B cell (primary cell): ENCODE measurements at regions not wholly inside any gene's neighbourhood (a gene's known extent, or its start where the extent isn't known, plus 50 kb on each side); places are given as distances from the start of the nearest gene placed in this dataset.

ENCODE experiments used
- ATAC-seq: fragments of 200-7000 bp; cut with Tn5 transposase; one replicate; pipeline ENCODE4 v1.10.0; 2021; ENCODE audit warnings: low read depth, mild to moderate bottlenecking, moderate number of reproducible peaks, moderate library complexity
- CTCF ChIA-PET: fragments of 350-600 bp; sonication (Branson Sonifier 250); formaldehyde crosslinking; loops from one replicate; lab custom pipeline; 2021; ENCODE audit warnings: antibody characterized with exemption, inconsistent platforms; lab: Charles Lee
- POLR2A ChIA-PET: fragments of 350-600 bp; sonication (Branson Sonifier 250); formaldehyde crosslinking; loops from one replicate; lab custom pipeline; 2021; ENCODE audit warnings: antibody characterized with exemption; lab: Charles Lee
- DNase-seq: peaks from one replicate; pipeline ENCODE4 v3.0.0; 2013
- H2AFZ ChIP-seq: 2 replicates; pipeline ENCODE4 v1.6.1; 2012; ENCODE audit warnings: mild to moderate bottlenecking, low read depth, low read length; ENCODE audit not compliant: insufficient read depth, poor library complexity, severe bottlenecking
- H3K27ac ChIP-seq, 2 donors: 1 replicate in 1 of 2; 2 replicates in 1 of 2; pipeline ENCODE4 v1.5.1; 2012 to 2013; ENCODE audit warnings: low read length in 2 of 2, mild to moderate bottlenecking in 2 of 2, moderate library complexity in 1 of 2
- H3K27me3 ChIP-seq, 4 experiments: fragments of 200-600 bp in 1 of 4; sonication (generic) in 1 of 4; replicated peaks in 1 of 4; 1 replicate in 2 of 4; 2 replicates in 2 of 4; pipeline versions ENCODE4 v1.6.1 to v1.7.0; 2013 to 2016; ENCODE audit warnings: low read length in 3 of 4, mild to moderate bottlenecking in 2 of 4, mixed read lengths in 1 of 4, moderate library complexity in 1 of 4; ENCODE audit not compliant: insufficient read depth in 4 of 4, control insufficient read depth in 3 of 4; ENCODE audit errors: control extremely low read depth in 1 of 4
- H3K36me3 ChIP-seq, 2 experiments: replicated peaks in 1 of 2; 1 replicate in 1 of 2; 2 replicates in 1 of 2; pipeline versions ENCODE4 v1.6.1 to v1.7.1; 2013; ENCODE audit warnings: low read length in 1 of 2; ENCODE audit not compliant: insufficient read depth in 2 of 2, control insufficient read depth in 1 of 2; ENCODE audit errors: control extremely low read depth in 1 of 2, extremely low read depth in 1 of 2
- H3K4me1 ChIP-seq, 2 donors: fragments of 200-600 bp in 1 of 2; sonication (generic) in 1 of 2; 1 replicate in 1 of 2; 2 replicates in 1 of 2; pipeline versions ENCODE4 v1.5.1 to v1.6.1; 2013 to 2017; ENCODE audit warnings: low read length in 2 of 2; ENCODE audit not compliant: control insufficient read depth in 2 of 2, insufficient read depth in 2 of 2
- H3K4me2 ChIP-seq: replicated peaks from 2 replicates; pipeline ENCODE3; 2012; ENCODE audit warnings: mild to moderate bottlenecking, low read depth, low read length; ENCODE audit not compliant: poor library complexity, severe bottlenecking
- H3K4me3 ChIP-seq, 5 experiments: fragments of 200-600 bp in 1 of 5; sonication (generic) in 1 of 5; 1 replicate in 3 of 5; 2 replicates in 2 of 5; pipeline versions ENCODE4 v1.5.1 to v1.7.0; 2011 to 2016; ENCODE audit warnings: low read length in 4 of 5, mild to moderate bottlenecking in 4 of 5, low read depth in 2 of 5, control low read depth in 1 of 5, moderate library complexity in 1 of 5; ENCODE audit not compliant: insufficient read depth in 1 of 5; ENCODE audit errors: control extremely low read depth in 1 of 5, extremely low read depth in 1 of 5
- H3K79me2 ChIP-seq: fragments of 200-600 bp; sonication (generic); one replicate; pipeline ENCODE4 v1.6.0; 2016; ENCODE audit warnings: low read length; ENCODE audit not compliant: control insufficient read depth, insufficient read depth
- H3K9ac ChIP-seq: fragments of 200-600 bp; sonication (generic); 2 replicates; pipeline ENCODE4 v1.6.1; 2017; ENCODE audit warnings: mild to moderate bottlenecking, low read length, moderate library complexity
- H3K9me3 ChIP-seq, 3 donors: one replicate each; pipeline versions ENCODE4 v1.6.1 to v1.7.1; 2013; ENCODE audit warnings: low read length in 2 of 3; ENCODE audit not compliant: control insufficient read depth in 2 of 3, insufficient read depth in 1 of 3; ENCODE audit errors: control extremely low read depth in 1 of 3
- H4K20me1 ChIP-seq: 2 replicates; pipeline ENCODE4 v1.6.0; 2012; ENCODE audit warnings: mild to moderate bottlenecking, low read length; ENCODE audit not compliant: insufficient read depth, control insufficient read depth, poor library complexity, severe bottlenecking
- H3K27ac Mint-ChIP-seq: one replicate; pipeline ENCODE4 v1.8.0; 2021; ENCODE audit warnings: mixed read lengths
- H3K27me3 Mint-ChIP-seq: one replicate; pipeline ENCODE4 v1.8.0; 2021; ENCODE audit warnings: mixed read lengths
- H3K4me1 Mint-ChIP-seq: one replicate; pipeline ENCODE4 v1.8.0; 2021; ENCODE audit warnings: mixed read lengths
- H3K4me3 Mint-ChIP-seq: one replicate; pipeline ENCODE4 v1.8.0; 2021; ENCODE audit warnings: mixed read lengths
- H3K9me3 Mint-ChIP-seq: one replicate; pipeline ENCODE4 v1.8.0; 2022; ENCODE audit warnings: mixed read lengths; ENCODE audit not compliant: insufficient read depth
- CTCF ChIP-seq: fragments of 200-600 bp; IDR thresholded peaks from one replicate; pipeline ENCODE4 v1.8.0; 2022; ENCODE audit warnings: antibody characterized with exemption, mild to moderate bottlenecking
- EZH2 ChIP-seq: IDR thresholded peaks from 2 replicates; pipeline ENCODE4 v1.6.1; 2012; ENCODE audit warnings: borderline replicate concordance, low read depth, mild to moderate bottlenecking, moderate library complexity, low read length; ENCODE audit not compliant: insufficient read depth, poor library complexity, severe bottlenecking
- whole genome bisulfite sequencing: methylation state at CpG from one replicate; pipeline ENCODE4 v1.1.5; 2013; ENCODE audit warnings: missing lambda C conversion rate; ENCODE audit not compliant: insufficient coverage; 5-methylcytosine and 5-hydroxymethylcytosine counted together
- intact Hi-C: fragments of 100-400 bp; cut with micrococcal nuclease; formaldehyde crosslinking; loops from one replicate; pipeline ENCODE4 v1.10.0; 2022

- intact Hi-C loops = no loop called here
- CTCF ChIA-PET = interaction anchor here (0.6 kb wide), 1 partner anchor 26 kb away, joined by 3 read pairs; no protein-coding TSS in a partner anchor
- Mint-ChIP-seq H3K27me3 (no peaks in the 10 kb centered on the region), H3K4me3 (no peak overlapping the region), H3K27ac (no peak overlapping the region), H3K9me3 (no peaks in the 10 kb centered on the region), H3K4me1 (no peaks in the 10 kb centered on the region)
- Histone ChIP-seq H4K20me1 (no peaks in the 10 kb centered on the region), H3K27me3 (no peaks in the 10 kb centered on the region), H3K79me2 (no peaks in the 10 kb centered on the region), H3K4me1 (no peaks in the 10 kb centered on the region), H2AFZ (no peak overlapping the region), H3K4me3 (no peak overlapping the region), H3K9ac (no peak overlapping the region), H3K27ac (no peak overlapping the region), H3K9me3 (peaks cover 0 to 40% (median 0%) of the 10 kb centered on the region in 3 donors), H3K36me3 (no peaks in the 10 kb centered on the region), H3K4me2 (no peak overlapping the region)
- no peak for ATAC-seq
- POLR2A ChIA-PET = no interaction called here
- WGBS = 81% methylated on average over 18 of the region's 19 CpGs
- TF ChIP-seq EZH2 (no peak), CTCF (no peak)
- no peak for DNase-seq
Measured at GRCh38 chr6:168376811-168377483, 57.4 kb upstream of the DACT2 start.

GRCh38 chr6:168377484-168377855 is 57.9 kb upstream of the DACT2 start:
- ATAC-seq = no peak
- Mint-ChIP-seq H3K9me3 (no peaks in the 10 kb centered on the region), H3K27ac (no peak overlapping the region), H3K27me3 (no peaks in the 10 kb centered on the region), H3K4me3 (no peak overlapping the region), H3K4me1 (no peaks in the 10 kb centered on the region)
- ChIA-PET CTCF (interaction anchor here (0.6 kb wide), 1 partner anchor 27 kb away, joined by 3 read pairs; no protein-coding TSS in a partner anchor), POLR2A (no interaction called here)
- peaks cover 0 to 45% (median 0%) of the 10 kb centered on the region in 3 donors for H3K9me3 ChIP-seq
- no peaks in the 10 kb centered on the region for H3K79me2 ChIP-seq
- no peak overlapping the region for H3K4me2 ChIP-seq
- H3K9ac ChIP-seq = no peak overlapping the region
- H2AFZ ChIP-seq = no peak overlapping the region
- intact Hi-C loops = no loop called here
- no peak overlapping the region for H3K4me3 ChIP-seq
- no peaks in the 10 kb centered on the region for H3K4me1 ChIP-seq
- no peaks in the 10 kb centered on the region for H3K36me3 ChIP-seq
- no peak for DNase-seq
- WGBS = 73% methylated on average over 17 of the region's 17 CpGs
- no peak for TF ChIP-seq CTCF
- TF ChIP-seq EZH2 = no peak
- no peaks in the 10 kb centered on the region for H3K27me3 ChIP-seq
- H4K20me1 ChIP-seq = no peaks in the 10 kb centered on the region
- H3K27ac ChIP-seq = no peak overlapping the region
